Hepatocyte (in vitro differentiated cells): ENCODE measurements at regions not wholly inside any gene's neighbourhood (a gene's known extent, or its start where the extent isn't known, plus 50 kb on each side); places are given as distances from the start of the nearest gene placed in this dataset.

Experiments used
- DNase-seq: peaks from one replicate; pipeline ENCODE4 v3.0.0-alpha.2; 2016; ENCODE audit warnings: low spot score
- H2AFZ ChIP-seq: fragments of 200-600 bp; sonication (generic); 2 replicates; pipeline ENCODE4 v1.6.0; 2016; ENCODE audit warnings: antibody characterized with exemption, mild to moderate bottlenecking
- H3K27ac ChIP-seq: fragments of 200-600 bp; sonication (generic); 2 replicates; pipeline ENCODE4 v1.5.1; 2016; ENCODE audit warnings: mild to moderate bottlenecking
- H3K27me3 ChIP-seq: fragments of 200-600 bp; sonication (generic); 2 replicates; pipeline ENCODE4 v1.6.1; 2016
- H3K36me3 ChIP-seq: fragments of 200-600 bp; sonication (generic); replicated peaks from 2 replicates; pipeline ENCODE4 v1.5.1; 2016; ENCODE audit warnings: low read depth; ENCODE audit not compliant: insufficient read depth
- H3K4me1 ChIP-seq: fragments of 200-600 bp; sonication (generic); 2 replicates; pipeline ENCODE4 v1.5.1; 2016; ENCODE audit warnings: mild to moderate bottlenecking, moderate library complexity; ENCODE audit not compliant: insufficient read depth
- H3K4me2 ChIP-seq: fragments of 200-600 bp; sonication (generic); 2 replicates; pipeline ENCODE4 v1.6.0; 2016
- H3K4me3 ChIP-seq: fragments of 200-600 bp; sonication (generic); 2 replicates; pipeline ENCODE4 v1.5.1; 2016; ENCODE audit warnings: mild to moderate bottlenecking
- H3K79me2 ChIP-seq: fragments of 200-600 bp; sonication (generic); 2 replicates; pipeline ENCODE4 v1.6.0; 2017; ENCODE audit warnings: mild to moderate bottlenecking
- H3K9me2 ChIP-seq: fragments of 200-600 bp; sonication (generic); replicated peaks from 2 replicates; pipeline ENCODE4 v1.6.0; 2017; ENCODE audit warnings: mild to moderate bottlenecking; ENCODE audit not compliant: insufficient read depth
- H3K9me3 ChIP-seq: fragments of 200-600 bp; sonication (generic); 2 replicates; pipeline ENCODE4 v1.5.1; 2016; ENCODE audit warnings: low read depth, mild to moderate bottlenecking
- H4K20me1 ChIP-seq: fragments of 200-600 bp; sonication (generic); 2 replicates; pipeline ENCODE4 v1.6.0; 2016; ENCODE audit warnings: mild to moderate bottlenecking; ENCODE audit not compliant: insufficient read depth, poor library complexity, severe bottlenecking
- CTCF ChIP-seq: fragments of 200-600 bp; sonication (generic); IDR thresholded peaks from 2 replicates; pipeline ENCODE4 v1.5.1; 2016; ENCODE audit warnings: antibody characterized with exemption, mild to moderate bottlenecking; ENCODE audit not compliant: poor library complexity
- EZH2 ChIP-seq: fragments of 200-600 bp; sonication (generic); IDR thresholded peaks from 2 replicates; pipeline ENCODE4 v1.6.1; 2016; ENCODE audit warnings: antibody characterized with exemption, mild to moderate bottlenecking, borderline replicate concordance
- EZH2phosphoT487 ChIP-seq: fragments of 200-600 bp; sonication (generic); IDR thresholded peaks from one replicate; pipeline ENCODE4 v1.6.1; 2018; ENCODE audit warnings: antibody characterized with exemption, mild to moderate bottlenecking, low read depth, moderate library complexity; ENCODE audit not compliant: unreplicated experiment, severe bottlenecking
- WGBS: methylation state at CpG from one replicate; pipeline ENCODE4 v1.1.6; 2016; ENCODE audit warnings: low lambda C conversion rate; ENCODE audit errors: missing lambda C conversion rate; 5-methylcytosine and 5-hydroxymethylcytosine counted together

DNA sequence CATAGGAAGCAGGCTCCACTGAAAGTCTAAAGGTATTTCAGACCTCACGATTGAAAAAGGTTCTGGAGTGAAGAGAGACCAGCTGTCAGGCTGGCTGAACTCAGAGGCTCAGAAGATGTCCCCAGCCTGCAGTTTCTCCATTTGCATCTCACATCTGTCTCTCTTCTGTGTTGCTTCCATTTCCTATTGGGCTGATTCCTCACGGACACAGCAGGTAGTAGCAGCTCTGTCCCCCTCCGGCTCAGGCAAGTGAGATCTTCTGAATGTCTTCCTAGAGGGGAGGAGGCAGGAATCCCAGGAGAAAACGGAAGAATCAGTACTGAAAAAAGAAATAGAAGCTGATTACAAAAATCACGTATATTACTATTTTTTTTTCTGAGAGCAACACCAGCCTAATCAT lies 274.1 kb upstream of the COBL start:
- DNase-seq: no peak
- no peak overlapping the region for H3K4me3 ChIP-seq
- TF ChIP-seq EZH2phosphoT487 (no peak), EZH2 (no peak), CTCF (no peak)
- H3K4me1 ChIP-seq: no peaks in the 10 kb centered on the region
- H3K79me2 ChIP-seq: no peaks in the 10 kb centered on the region
- H3K36me3 ChIP-seq: no peaks in the 10 kb centered on the region
- WGBS: 28% methylated on average over 5 of the region's 5 CpGs
- peak overlapping the region; percentile 5 for H3K27ac ChIP-seq
- no peaks in the 10 kb centered on the region for H3K9me3 ChIP-seq
- no peaks in the 10 kb centered on the region for H4K20me1 ChIP-seq
- no peak overlapping the region for H3K4me2 ChIP-seq
- H2AFZ ChIP-seq: no peak overlapping the region
- H3K27me3 ChIP-seq: no peaks in the 10 kb centered on the region
- H3K9me2 ChIP-seq: no peaks in the 10 kb centered on the region

GRCh38 chr7:51589111-51589510 lies 272.5 kb upstream of the COBL start:
- WGBS: 85% methylated on average over 2 of the region's 2 CpGs
- no peaks in the 10 kb centered on the region for H3K9me2 ChIP-seq

DNA sequence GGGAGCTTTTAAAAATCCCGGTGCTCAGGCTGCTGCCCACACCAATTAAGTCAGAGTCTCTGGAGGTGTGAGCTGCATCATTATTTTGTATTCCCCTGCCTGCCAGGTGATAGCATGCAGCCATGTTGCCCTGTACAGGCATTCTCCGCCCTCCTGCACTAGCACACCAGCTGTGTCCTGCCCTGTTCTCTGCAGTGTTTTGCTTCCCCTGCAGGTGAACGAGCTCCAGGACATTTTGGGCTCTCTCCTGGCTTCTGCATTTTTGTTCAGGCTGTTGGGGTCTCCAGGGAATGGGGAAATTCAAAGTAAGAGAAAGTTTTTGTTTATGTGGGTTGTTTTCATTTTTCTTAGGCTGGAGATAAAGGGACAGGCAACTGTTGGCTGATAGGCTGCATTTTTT lies 271.0 kb upstream of the COBL start:
- no peaks in the 10 kb centered on the region for H3K27me3 ChIP-seq
- TF ChIP-seq CTCF: no peak
- TF ChIP-seq EZH2phosphoT487: no peak
- no peak for TF ChIP-seq EZH2
- WGBS: 64% methylated on average over 3 of the region's 3 CpGs
- H2AFZ ChIP-seq: no peak overlapping the region
- no peaks in the 10 kb centered on the region for H3K36me3 ChIP-seq
- H3K9me3 ChIP-seq: no peaks in the 10 kb centered on the region
- no peak overlapping the region for H3K4me2 ChIP-seq
- no peak for DNase-seq
- H3K9me2 ChIP-seq: no peaks in the 10 kb centered on the region
- H4K20me1 ChIP-seq: no peaks in the 10 kb centered on the region
- H3K4me1 ChIP-seq: no peaks in the 10 kb centered on the region
- no peaks in the 10 kb centered on the region for H3K79me2 ChIP-seq
- no peak overlapping the region for H3K27ac ChIP-seq
- H3K4me3 ChIP-seq: no peak overlapping the region

More at GRCh38 chr7:51589111-51589510, 272.5 kb upstream of the COBL start:
- no peak overlapping the region for H3K27ac ChIP-seq
- TF ChIP-seq CTCF: no peak
- no peak for TF ChIP-seq EZH2phosphoT487
- no peak for TF ChIP-seq EZH2
- no peaks in the 10 kb centered on the region for H3K36me3 ChIP-seq
- no peaks in the 10 kb centered on the region for H4K20me1 ChIP-seq
- no peaks in the 10 kb centered on the region for H3K79me2 ChIP-seq
- H3K4me2 ChIP-seq: no peak overlapping the region
- H2AFZ ChIP-seq: no peak overlapping the region
- no peaks in the 10 kb centered on the region for H3K27me3 ChIP-seq
- no peak for DNase-seq
- H3K4me3 ChIP-seq: no peak overlapping the region
- no peaks in the 10 kb centered on the region for H3K4me1 ChIP-seq
- H3K9me3 ChIP-seq: no peaks in the 10 kb centered on the region

GRCh38 chr7:51577390-51577789 lies 260.8 kb upstream of the COBL start:
- no peaks in the 10 kb centered on the region for H4K20me1 ChIP-seq
- H3K9me2 ChIP-seq: no peaks in the 10 kb centered on the region
- H3K27ac ChIP-seq: no peak overlapping the region
- no peaks in the 10 kb centered on the region for H3K9me3 ChIP-seq
- no peaks in the 10 kb centered on the region for H3K4me1 ChIP-seq
- no peak for DNase-seq
- no peak overlapping the region for H3K4me2 ChIP-seq
- H3K79me2 ChIP-seq: no peaks in the 10 kb centered on the region
- H3K36me3 ChIP-seq: no peaks in the 10 kb centered on the region
- no peaks in the 10 kb centered on the region for H3K27me3 ChIP-seq
- no peak overlapping the region for H2AFZ ChIP-seq
- TF ChIP-seq EZH2phosphoT487 (no peak), CTCF (no peak), EZH2 (no peak)
- WGBS: 88% methylated on average over 4 of the region's 4 CpGs
- no peak overlapping the region for H3K4me3 ChIP-seq
